ENCODE measurements at regions not wholly inside any gene's neighbourhood (a gene's known extent, or its start where the extent isn't known, plus 50 kb on each side); places are given as distances from the start of the nearest gene placed in this dataset.

DNA sequence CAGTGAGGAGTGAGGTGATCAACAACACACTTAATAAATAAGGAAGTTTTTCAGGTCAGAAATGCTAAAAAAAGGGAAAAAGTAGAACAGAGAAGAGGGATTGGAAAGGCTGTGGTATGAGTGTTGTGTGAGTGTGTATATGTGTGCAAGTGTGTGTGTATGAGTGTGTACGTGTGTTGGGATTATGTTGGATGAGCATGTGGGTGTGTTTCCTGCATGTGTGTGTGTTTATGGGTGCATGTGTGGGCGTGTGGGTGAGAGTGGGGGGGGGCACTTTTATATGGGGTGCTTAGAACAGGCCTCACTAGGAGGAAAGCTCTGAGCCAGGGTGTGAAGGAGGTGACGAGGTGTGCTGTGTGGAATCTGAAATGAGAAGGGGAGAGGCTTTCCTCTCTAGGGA is 116.8 kb upstream of the SLC22A23 start:
- peaks cover 17% of the 10 kb centered on the region; the same call in 2 of the 3 replicates for H3K4me1 Mint-ChIP-seq
- H3K36me3 ChIP-seq (ENCODE audit: insufficient read depth): no peaks in the 10 kb centered on the region
- H3K27ac Mint-ChIP-seq: no peak overlapping the region
- H3K27me3 Mint-ChIP-seq (ENCODE audit: insufficient read depth, low read depth, poor library complexity): peaks cover 6% of the 10 kb centered on the region
- H3K79me2 ChIP-seq (replicated peaks; ENCODE audit: insufficient read depth): no peaks in the 10 kb centered on the region
- H3K36me3 Mint-ChIP-seq (ENCODE audit: low read depth): no peaks in the 10 kb centered on the region
- no peaks in the 10 kb centered on the region for H3K9me3 Mint-ChIP-seq
- TF ChIP-seq, protein P1, sequence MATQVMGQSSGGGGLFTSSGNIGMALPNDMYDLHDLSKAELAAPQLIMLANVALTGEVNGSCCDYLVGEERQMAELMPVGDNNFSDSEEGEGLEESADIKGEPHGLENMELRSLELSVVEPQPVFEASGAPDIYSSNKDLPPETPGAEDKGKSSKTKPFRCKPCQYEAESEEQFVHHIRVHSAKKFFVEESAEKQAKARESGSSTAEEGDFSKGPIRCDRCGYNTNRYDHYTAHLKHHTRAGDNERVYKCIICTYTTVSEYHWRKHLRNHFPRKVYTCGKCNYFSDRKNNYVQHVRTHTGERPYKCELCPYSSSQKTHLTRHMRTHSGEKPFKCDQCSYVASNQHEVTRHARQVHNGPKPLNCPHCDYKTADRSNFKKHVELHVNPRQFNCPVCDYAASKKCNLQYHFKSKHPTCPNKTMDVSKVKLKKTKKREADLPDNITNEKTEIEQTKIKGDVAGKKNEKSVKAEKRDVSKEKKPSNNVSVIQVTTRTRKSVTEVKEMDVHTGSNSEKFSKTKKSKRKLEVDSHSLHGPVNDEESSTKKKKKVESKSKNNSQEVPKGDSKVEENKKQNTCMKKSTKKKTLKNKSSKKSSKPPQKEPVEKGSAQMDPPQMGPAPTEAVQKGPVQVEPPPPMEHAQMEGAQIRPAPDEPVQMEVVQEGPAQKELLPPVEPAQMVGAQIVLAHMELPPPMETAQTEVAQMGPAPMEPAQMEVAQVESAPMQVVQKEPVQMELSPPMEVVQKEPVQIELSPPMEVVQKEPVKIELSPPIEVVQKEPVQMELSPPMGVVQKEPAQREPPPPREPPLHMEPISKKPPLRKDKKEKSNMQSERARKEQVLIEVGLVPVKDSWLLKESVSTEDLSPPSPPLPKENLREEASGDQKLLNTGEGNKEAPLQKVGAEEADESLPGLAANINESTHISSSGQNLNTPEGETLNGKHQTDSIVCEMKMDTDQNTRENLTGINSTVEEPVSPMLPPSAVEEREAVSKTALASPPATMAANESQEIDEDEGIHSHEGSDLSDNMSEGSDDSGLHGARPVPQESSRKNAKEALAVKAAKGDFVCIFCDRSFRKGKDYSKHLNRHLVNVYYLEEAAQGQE (IDR thresholded peaks at IDR 0.05; ENCODE audit: unreplicated experiment): no peak
- TF ChIP-seq ZNF114 (CRISPR knock-in tag; IDR thresholded peaks at IDR 0.05) (no peak), ZNF331 (CRISPR knock-in tag; IDR thresholded peaks at IDR 0.05; ENCODE audit: low read depth) (no peak), EZH2 (IDR thresholded peaks at IDR 0.05; ENCODE audit: low read depth, unreplicated experiment) (no peak), NANOG (IDR thresholded peaks at IDR 0.05; ENCODE audit: borderline replicate concordance) (no peak), JUNB (IDR thresholded peaks at IDR 0.05; ENCODE audit: unreplicated experiment) (no peak), STAT1 (IDR thresholded peaks at IDR 0.05; ENCODE audit: unreplicated experiment) (no peak), POLR2AphosphoS5 (IDR thresholded peaks at IDR 0.05; ENCODE audit: low read depth) (no peak), CREB1 (CRISPR knock-in tag; IDR thresholded peaks at IDR 0.05; ENCODE audit: low read depth) (no peak), EZH2phosphoT487 (IDR thresholded peaks at IDR 0.05; ENCODE audit: unreplicated experiment) (no peak)
- TF ChIP-seq, protein P2, sequence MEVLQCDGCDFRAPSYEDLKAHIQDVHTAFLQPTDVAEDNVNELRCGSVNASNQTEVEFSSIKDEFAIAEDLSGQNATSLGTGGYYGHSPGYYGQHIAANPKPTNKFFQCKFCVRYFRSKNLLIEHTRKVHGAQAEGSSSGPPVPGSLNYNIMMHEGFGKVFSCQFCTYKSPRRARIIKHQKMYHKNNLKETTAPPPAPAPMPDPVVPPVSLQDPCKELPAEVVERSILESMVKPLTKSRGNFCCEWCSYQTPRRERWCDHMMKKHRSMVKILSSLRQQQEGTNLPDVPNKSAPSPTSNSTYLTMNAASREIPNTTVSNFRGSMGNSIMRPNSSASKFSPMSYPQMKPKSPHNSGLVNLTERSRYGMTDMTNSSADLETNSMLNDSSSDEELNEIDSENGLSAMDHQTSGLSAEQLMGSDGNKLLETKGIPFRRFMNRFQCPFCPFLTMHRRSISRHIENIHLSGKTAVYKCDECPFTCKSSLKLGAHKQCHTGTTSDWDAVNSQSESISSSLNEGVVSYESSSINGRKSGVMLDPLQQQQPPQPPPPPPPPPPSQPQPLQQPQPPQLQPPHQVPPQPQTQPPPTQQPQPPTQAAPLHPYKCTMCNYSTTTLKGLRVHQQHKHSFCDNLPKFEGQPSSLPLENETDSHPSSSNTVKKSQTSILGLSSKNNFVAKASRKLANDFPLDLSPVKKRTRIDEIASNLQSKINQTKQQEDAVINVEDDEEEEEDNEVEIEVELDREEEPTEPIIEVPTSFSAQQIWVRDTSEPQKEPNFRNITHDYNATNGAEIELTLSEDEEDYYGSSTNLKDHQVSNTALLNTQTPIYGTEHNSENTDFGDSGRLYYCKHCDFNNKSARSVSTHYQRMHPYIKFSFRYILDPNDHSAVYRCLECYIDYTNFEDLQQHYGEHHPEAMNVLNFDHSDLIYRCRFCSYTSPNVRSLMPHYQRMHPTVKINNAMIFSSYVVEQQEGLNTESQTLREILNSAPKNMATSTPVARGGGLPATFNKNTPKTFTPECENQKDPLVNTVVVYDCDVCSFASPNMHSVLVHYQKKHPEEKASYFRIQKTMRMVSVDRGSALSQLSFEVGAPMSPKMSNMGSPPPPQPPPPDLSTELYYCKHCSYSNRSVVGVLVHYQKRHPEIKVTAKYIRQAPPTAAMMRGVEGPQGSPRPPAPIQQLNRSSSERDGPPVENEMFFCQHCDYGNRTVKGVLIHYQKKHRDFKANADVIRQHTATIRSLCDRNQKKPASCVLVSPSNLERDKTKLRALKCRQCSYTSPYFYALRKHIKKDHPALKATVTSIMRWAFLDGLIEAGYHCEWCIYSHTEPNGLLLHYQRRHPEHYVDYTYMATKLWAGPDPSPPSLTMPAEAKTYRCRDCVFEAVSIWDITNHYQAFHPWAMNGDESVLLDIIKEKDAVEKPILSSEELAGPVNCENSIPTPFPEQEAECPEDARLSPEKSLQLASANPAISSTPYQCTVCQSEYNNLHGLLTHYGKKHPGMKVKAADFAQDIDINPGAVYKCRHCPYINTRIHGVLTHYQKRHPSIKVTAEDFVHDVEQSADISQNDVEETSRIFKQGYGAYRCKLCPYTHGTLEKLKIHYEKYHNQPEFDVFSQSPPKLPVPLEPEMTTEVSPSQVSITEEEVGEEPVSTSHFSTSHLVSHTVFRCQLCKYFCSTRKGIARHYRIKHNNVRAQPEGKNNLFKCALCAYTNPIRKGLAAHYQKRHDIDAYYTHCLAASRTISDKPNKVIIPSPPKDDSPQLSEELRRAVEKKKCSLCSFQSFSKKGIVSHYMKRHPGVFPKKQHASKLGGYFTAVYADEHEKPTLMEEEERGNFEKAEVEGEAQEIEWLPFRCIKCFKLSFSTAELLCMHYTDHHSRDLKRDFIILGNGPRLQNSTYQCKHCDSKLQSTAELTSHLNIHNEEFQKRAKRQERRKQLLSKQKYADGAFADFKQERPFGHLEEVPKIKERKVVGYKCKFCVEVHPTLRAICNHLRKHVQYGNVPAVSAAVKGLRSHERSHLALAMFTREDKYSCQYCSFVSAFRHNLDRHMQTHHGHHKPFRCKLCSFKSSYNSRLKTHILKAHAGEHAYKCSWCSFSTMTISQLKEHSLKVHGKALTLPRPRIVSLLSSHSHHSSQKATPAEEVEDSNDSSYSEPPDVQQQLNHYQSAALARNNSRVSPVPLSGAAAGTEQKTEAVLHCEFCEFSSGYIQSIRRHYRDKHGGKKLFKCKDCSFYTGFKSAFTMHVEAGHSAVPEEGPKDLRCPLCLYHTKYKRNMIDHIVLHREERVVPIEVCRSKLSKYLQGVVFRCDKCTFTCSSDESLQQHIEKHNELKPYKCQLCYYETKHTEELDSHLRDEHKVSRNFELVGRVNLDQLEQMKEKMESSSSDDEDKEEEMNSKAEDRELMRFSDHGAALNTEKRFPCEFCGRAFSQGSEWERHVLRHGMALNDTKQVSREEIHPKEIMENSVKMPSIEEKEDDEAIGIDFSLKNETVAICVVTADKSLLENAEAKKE (CRISPR knock-in tag; IDR thresholded peaks at IDR 0.05): no peak
- TF ChIP-seq, protein P3, sequence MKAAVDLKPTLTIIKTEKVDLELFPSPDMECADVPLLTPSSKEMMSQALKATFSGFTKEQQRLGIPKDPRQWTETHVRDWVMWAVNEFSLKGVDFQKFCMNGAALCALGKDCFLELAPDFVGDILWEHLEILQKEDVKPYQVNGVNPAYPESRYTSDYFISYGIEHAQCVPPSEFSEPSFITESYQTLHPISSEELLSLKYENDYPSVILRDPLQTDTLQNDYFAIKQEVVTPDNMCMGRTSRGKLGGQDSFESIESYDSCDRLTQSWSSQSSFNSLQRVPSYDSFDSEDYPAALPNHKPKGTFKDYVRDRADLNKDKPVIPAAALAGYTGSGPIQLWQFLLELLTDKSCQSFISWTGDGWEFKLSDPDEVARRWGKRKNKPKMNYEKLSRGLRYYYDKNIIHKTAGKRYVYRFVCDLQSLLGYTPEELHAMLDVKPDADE (IDR thresholded peaks at IDR 0.05): no peak
- TF ChIP-seq, protein P4, sequence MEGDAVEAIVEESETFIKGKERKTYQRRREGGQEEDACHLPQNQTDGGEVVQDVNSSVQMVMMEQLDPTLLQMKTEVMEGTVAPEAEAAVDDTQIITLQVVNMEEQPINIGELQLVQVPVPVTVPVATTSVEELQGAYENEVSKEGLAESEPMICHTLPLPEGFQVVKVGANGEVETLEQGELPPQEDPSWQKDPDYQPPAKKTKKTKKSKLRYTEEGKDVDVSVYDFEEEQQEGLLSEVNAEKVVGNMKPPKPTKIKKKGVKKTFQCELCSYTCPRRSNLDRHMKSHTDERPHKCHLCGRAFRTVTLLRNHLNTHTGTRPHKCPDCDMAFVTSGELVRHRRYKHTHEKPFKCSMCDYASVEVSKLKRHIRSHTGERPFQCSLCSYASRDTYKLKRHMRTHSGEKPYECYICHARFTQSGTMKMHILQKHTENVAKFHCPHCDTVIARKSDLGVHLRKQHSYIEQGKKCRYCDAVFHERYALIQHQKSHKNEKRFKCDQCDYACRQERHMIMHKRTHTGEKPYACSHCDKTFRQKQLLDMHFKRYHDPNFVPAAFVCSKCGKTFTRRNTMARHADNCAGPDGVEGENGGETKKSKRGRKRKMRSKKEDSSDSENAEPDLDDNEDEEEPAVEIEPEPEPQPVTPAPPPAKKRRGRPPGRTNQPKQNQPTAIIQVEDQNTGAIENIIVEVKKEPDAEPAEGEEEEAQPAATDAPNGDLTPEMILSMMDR (conservative IDR thresholded peaks at IDR 0.05; ENCODE audit: low read depth in 2 of 2): no peak
- no peaks in the 10 kb centered on the region for H3K9me2 ChIP-seq (ENCODE audit: insufficient read depth)
- no peaks in the 10 kb centered on the region for H3F3A ChIP-seq (replicated peaks; ENCODE audit: low read depth)
- H3K4me3 ChIP-seq: no peak overlapping the region
- DNase-seq (ENCODE audit: low spot score) (no peak), ATAC-seq (no peak)
- no peaks in the 10 kb centered on the region for H4K20me1 ChIP-seq (replicated peaks; ENCODE audit: insufficient read depth)
- H3K27ac ChIP-seq (ENCODE audit: low read depth): no peak overlapping the region
- no peaks in the 10 kb centered on the region for H3K27me3 ChIP-seq (ENCODE audit: insufficient read depth)
- H2AFZ ChIP-seq: no peak overlapping the region
- no peak overlapping the region for H3K4me3 Mint-ChIP-seq
- no peak overlapping the region for H3K4me2 ChIP-seq
- H3K4me1 ChIP-seq (ENCODE audit: insufficient read depth): no peaks in the 10 kb centered on the region
